DND-41 (cell line): ENCODE measurements at regions not wholly inside any gene's neighbourhood (a gene's known extent, or its start where the extent isn't known, plus 50 kb on each side); places are given as distances from the start of the nearest gene placed in this dataset.

Source experiments
- EZH2 ChIP-seq: IDR thresholded peaks from 3 replicates; pipeline ENCODE4 v1.6.1; 2012; ENCODE audit warnings: borderline replicate concordance, low read depth, mild to moderate bottlenecking, moderate library complexity, low read length, inconsistent platforms; ENCODE audit not compliant: severe bottlenecking
- TF ChIP-seq, protein P1 (sequence below): IDR thresholded peaks from 2 replicates; pipeline ENCODE4 v1.5.1; 2012; ENCODE audit warnings: borderline replicate concordance, low read length, moderate library complexity, mild to moderate bottlenecking; ENCODE audit not compliant: poor library complexity, severe bottlenecking; ENCODE audit errors: extremely low read depth

DNA sequence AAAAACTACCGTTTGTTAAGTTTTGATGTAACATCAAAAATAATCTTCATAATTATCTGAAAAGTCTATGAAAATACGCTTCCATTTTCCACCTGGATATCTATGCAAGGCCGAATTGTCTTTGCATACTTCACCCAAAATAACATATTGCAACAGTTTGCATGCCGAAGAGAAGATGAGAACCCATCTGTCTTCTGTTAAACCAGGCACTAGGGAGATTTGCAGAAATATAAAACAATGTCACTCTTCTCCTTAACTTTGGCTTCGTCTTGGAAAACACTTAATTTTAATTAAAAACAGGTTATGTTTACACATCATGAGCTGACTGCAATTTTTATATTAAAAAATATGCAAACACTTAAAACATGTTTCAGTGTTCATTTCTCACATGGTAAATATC, 1325.8 kb downstream of the TBC1D22A start:
- TF ChIP-seq, protein P1, sequence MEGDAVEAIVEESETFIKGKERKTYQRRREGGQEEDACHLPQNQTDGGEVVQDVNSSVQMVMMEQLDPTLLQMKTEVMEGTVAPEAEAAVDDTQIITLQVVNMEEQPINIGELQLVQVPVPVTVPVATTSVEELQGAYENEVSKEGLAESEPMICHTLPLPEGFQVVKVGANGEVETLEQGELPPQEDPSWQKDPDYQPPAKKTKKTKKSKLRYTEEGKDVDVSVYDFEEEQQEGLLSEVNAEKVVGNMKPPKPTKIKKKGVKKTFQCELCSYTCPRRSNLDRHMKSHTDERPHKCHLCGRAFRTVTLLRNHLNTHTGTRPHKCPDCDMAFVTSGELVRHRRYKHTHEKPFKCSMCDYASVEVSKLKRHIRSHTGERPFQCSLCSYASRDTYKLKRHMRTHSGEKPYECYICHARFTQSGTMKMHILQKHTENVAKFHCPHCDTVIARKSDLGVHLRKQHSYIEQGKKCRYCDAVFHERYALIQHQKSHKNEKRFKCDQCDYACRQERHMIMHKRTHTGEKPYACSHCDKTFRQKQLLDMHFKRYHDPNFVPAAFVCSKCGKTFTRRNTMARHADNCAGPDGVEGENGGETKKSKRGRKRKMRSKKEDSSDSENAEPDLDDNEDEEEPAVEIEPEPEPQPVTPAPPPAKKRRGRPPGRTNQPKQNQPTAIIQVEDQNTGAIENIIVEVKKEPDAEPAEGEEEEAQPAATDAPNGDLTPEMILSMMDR: no peak
- no peak for TF ChIP-seq EZH2
